ENCODE measurements at regions not wholly inside any gene's neighbourhood (a gene's known extent, or its start where the extent isn't known, plus 50 kb on each side); places are given as distances from the start of the nearest gene placed in this dataset.

GRCh38 chr3:193879099-193879863, 256.7 kb upstream of the HES1 start:
- H2AFZ ChIP-seq (ENCODE audit: low read depth, low read length): no peak overlapping the region
- no peak overlapping the region for H3K4me2 ChIP-seq (ENCODE audit: insufficient read depth, low read length)

GRCh38 chr3:193879864-193880242, 256.1 kb upstream of the HES1 start:
- no peaks in the 10 kb centered on the region for H3K79me2 ChIP-seq (ENCODE audit: insufficient read depth, low read length)
- H2AFZ ChIP-seq (ENCODE audit: low read depth, low read length): no peak overlapping the region
- H3K4me1 ChIP-seq (ENCODE audit: insufficient read depth, low read length): no peaks in the 10 kb centered on the region
- no peak overlapping the region for H3K4me3 ChIP-seq (ENCODE audit: low read depth in 1 of 2, low read length in 2 of 2)
- DNase-seq (no peak), ATAC-seq (ENCODE audit: insufficient read depth, low read depth) (no peak)
- H4K20me1 ChIP-seq (ENCODE audit: insufficient read depth, low read length): no peaks in the 10 kb centered on the region
- no peak overlapping the region for H3K9ac ChIP-seq (ENCODE audit: low read depth, low read length)
- H3K27me3 ChIP-seq (ENCODE audit: insufficient read depth, low read length, poor library complexity): peaks cover 10% of the 10 kb centered on the region
- H3K9me3 ChIP-seq (ENCODE audit: insufficient read depth, low read length, severe bottlenecking): no peaks in the 10 kb centered on the region
- no peak overlapping the region for H3K4me2 ChIP-seq (ENCODE audit: insufficient read depth, low read length)
- no peaks in the 10 kb centered on the region for H3K36me3 ChIP-seq (ENCODE audit: insufficient read depth, low read length)
- no peak overlapping the region for H3K27ac ChIP-seq (ENCODE audit: low read length)
- TF ChIP-seq CTCF (IDR thresholded peaks at IDR 0.05; ENCODE audit: borderline replicate concordance, extremely low read depth, low read length, poor library complexity, severe bottlenecking) (no peak), EZH2 (IDR thresholded peaks at IDR 0.05; ENCODE audit: borderline replicate concordance, low read depth, low read length, severe bottlenecking) (no peak)

More at GRCh38 chr3:193879099-193879863, 256.7 kb upstream of the HES1 start:
- Histone ChIP-seq H3K27ac (ENCODE audit: low read length) (no peak overlapping the region), H3K36me3 (ENCODE audit: insufficient read depth, low read length) (no peaks in the 10 kb centered on the region), H4K20me1 (ENCODE audit: insufficient read depth, low read length) (no peaks in the 10 kb centered on the region), H3K4me3 (ENCODE audit: low read depth in 1 of 2, low read length in 2 of 2) (no peak overlapping the region), H3K9me3 (ENCODE audit: insufficient read depth, low read length, severe bottlenecking) (no peaks in the 10 kb centered on the region), H3K9ac (ENCODE audit: low read depth, low read length) (no peak overlapping the region), H3K79me2 (ENCODE audit: insufficient read depth, low read length) (no peaks in the 10 kb centered on the region), H3K4me1 (ENCODE audit: insufficient read depth, low read length) (no peaks in the 10 kb centered on the region), H3K27me3 (ENCODE audit: insufficient read depth, low read length, poor library complexity) (peaks cover 10% of the 10 kb centered on the region)
- no peak for ATAC-seq (ENCODE audit: insufficient read depth, low read depth)
- no peak for DNase-seq
- TF ChIP-seq CTCF (IDR thresholded peaks at IDR 0.05; ENCODE audit: borderline replicate concordance, extremely low read depth, low read length, poor library complexity, severe bottlenecking) (no peak), EZH2 (IDR thresholded peaks at IDR 0.05; ENCODE audit: borderline replicate concordance, low read depth, low read length, severe bottlenecking) (no peak)

GRCh38 chr3:193882091-193882490, 253.9 kb upstream of the HES1 start:
- DNase-seq (no peak), ATAC-seq (ENCODE audit: insufficient read depth, low read depth) (no peak)
- Histone ChIP-seq H3K79me2 (ENCODE audit: insufficient read depth, low read length) (no peaks in the 10 kb centered on the region), H3K27me3 (ENCODE audit: insufficient read depth, low read length, poor library complexity) (peaks cover 4% of the 10 kb centered on the region), H3K27ac (ENCODE audit: low read length) (no peak overlapping the region), H4K20me1 (ENCODE audit: insufficient read depth, low read length) (no peaks in the 10 kb centered on the region), H3K4me1 (ENCODE audit: insufficient read depth, low read length) (no peaks in the 10 kb centered on the region), H2AFZ (ENCODE audit: low read depth, low read length) (no peak overlapping the region), H3K9me3 (ENCODE audit: insufficient read depth, low read length, severe bottlenecking) (no peaks in the 10 kb centered on the region), H3K36me3 (ENCODE audit: insufficient read depth, low read length) (no peaks in the 10 kb centered on the region), H3K9ac (ENCODE audit: low read depth, low read length) (no peak overlapping the region), H3K4me2 (ENCODE audit: insufficient read depth, low read length) (no peak overlapping the region), H3K4me3 (ENCODE audit: low read depth in 1 of 2, low read length in 2 of 2) (no peak overlapping the region)
- TF ChIP-seq CTCF (IDR thresholded peaks at IDR 0.05; ENCODE audit: borderline replicate concordance, extremely low read depth, low read length, poor library complexity, severe bottlenecking) (no peak), EZH2 (IDR thresholded peaks at IDR 0.05; ENCODE audit: borderline replicate concordance, low read depth, low read length, severe bottlenecking) (no peak)
